Mucosa of rectum (tissue), 2 donors: ENCODE measurements at regions not wholly inside any gene's neighbourhood (a gene's known extent, or its start where the extent isn't known, plus 50 kb on each side); places are given as distances from the start of the nearest gene placed in this dataset.

Experiments used
- H3K27ac ChIP-seq, 2 donors: one replicate each; pipeline ENCODE4 v1.7.0; 2013; ENCODE audit warnings: inconsistent platforms in 2 of 2, low read depth in 2 of 2, low read length in 2 of 2
- H3K27me3 ChIP-seq, 2 donors: one replicate each; pipeline ENCODE4 v1.7.0; 2013; ENCODE audit warnings: low read length in 2 of 2; ENCODE audit not compliant: control insufficient read depth in 2 of 2, insufficient read depth in 2 of 2
- H3K36me3 ChIP-seq, 2 donors: one replicate each; pipeline ENCODE4 v1.7.0; 2013; ENCODE audit warnings: low read length in 2 of 2; ENCODE audit not compliant: control insufficient read depth in 2 of 2, insufficient read depth in 2 of 2
- H3K4me1 ChIP-seq, 2 donors: one replicate each; pipeline ENCODE4 v1.7.0; 2013; ENCODE audit warnings: low read length in 2 of 2, mild to moderate bottlenecking in 1 of 2; ENCODE audit not compliant: control insufficient read depth in 2 of 2, insufficient read depth in 2 of 2
- H3K4me3 ChIP-seq, 2 donors: one replicate each; pipeline ENCODE4 v1.7.0; 2013; ENCODE audit warnings: low read length in 2 of 2
- H3K9ac ChIP-seq, 2 donors: one replicate each; pipeline ENCODE4 v1.7.0; 2013; ENCODE audit warnings: low read length in 2 of 2, low read depth in 1 of 2, mild to moderate bottlenecking in 1 of 2
- H3K9me3 ChIP-seq, 2 donors: one replicate each; pipeline ENCODE4 v1.7.0; 2013; ENCODE audit warnings: low read length in 2 of 2; ENCODE audit not compliant: control insufficient read depth in 2 of 2
- donor health status: healthy.
- donor health status: Normal muscosa, but diverticular disease.

DNA sequence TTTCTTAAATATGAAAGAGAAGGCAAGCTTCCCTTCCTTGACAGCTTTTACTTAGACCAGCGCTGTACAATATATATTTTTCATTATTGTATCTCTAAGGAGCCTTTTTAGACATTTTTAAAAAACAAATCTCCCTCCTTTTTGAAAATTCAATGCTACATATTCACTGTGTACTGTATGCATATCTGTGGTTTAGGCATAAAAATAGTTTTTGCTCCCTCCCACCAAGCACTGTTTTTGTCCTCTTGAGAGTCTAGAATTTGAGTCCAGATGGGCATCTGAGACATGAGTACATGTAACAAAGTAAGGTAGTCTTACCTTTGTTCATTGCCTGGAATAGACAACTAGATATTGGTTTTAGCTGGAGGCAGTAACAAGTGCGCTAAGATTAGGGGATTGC, 488.5 kb upstream of the RUNX1 start:
- Histone ChIP-seq H3K4me3 (no peak overlapping the region), H3K9me3 (no peaks in the 10 kb centered on the region), H3K27ac (no peak overlapping the region), H3K36me3 (no peaks in the 10 kb centered on the region), H3K4me1 (no peaks in the 10 kb centered on the region), H3K9ac (no peak overlapping the region), H3K27me3 (no peaks in the 10 kb centered on the region)

DNA sequence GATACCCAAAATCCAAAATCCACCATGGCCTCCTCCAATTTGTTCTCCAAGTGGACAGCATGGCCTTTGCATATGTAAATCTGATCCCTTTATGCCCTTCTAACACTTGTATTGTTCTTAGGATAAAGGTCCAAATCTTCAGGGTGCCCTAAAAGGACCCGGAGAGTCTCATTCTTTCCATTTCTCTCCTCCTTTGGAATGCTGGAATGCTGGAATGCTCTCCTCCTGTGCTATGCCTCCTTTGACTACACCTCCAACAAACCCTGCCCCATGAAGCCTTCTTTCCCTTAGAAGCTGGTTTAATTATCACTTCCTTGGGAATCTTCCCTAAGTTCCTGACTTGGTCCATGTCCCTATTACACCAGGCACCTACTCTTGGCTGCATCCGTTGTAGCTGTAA, 484.8 kb upstream of the RUNX1 start:
- no peak overlapping the region for H3K27ac ChIP-seq
- H3K9ac ChIP-seq = no peak overlapping the region
- no peaks in the 10 kb centered on the region for H3K27me3 ChIP-seq
- no peaks in the 10 kb centered on the region for H3K36me3 ChIP-seq
- no peak overlapping the region for H3K4me3 ChIP-seq
- H3K4me1 ChIP-seq = peaks cover 0 to 2% of the 10 kb centered on the region in 2 donors
- no peaks in the 10 kb centered on the region for H3K9me3 ChIP-seq

DNA sequence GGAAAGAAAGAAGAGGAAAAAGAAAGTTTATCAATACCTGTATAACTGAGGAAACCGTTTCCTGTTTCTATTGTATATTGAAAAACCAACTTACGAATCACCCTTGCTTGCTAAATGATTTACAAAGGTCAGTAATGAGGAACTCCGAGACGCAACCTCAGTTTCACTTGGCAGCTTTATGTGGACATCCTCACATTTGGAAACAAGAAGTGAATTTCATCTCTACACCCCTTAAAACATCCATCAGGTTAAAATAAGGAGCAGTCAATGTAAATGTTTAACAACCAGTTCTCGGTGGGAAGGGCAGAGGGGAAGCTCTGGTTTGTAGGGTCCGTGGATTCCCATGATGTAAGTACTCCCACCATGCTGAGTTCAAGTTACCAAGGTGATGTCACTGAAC, 481.7 kb upstream of the RUNX1 start:
- no peak overlapping the region for H3K27ac ChIP-seq
- H3K9ac ChIP-seq = no peak overlapping the region
- no peak overlapping the region for H3K4me3 ChIP-seq
- H3K36me3 ChIP-seq = no peaks in the 10 kb centered on the region
- no peaks in the 10 kb centered on the region for H3K9me3 ChIP-seq
- no peaks in the 10 kb centered on the region for H3K27me3 ChIP-seq
- H3K4me1 ChIP-seq = peaks cover 0 to 4% of the 10 kb centered on the region in 2 donors

DNA sequence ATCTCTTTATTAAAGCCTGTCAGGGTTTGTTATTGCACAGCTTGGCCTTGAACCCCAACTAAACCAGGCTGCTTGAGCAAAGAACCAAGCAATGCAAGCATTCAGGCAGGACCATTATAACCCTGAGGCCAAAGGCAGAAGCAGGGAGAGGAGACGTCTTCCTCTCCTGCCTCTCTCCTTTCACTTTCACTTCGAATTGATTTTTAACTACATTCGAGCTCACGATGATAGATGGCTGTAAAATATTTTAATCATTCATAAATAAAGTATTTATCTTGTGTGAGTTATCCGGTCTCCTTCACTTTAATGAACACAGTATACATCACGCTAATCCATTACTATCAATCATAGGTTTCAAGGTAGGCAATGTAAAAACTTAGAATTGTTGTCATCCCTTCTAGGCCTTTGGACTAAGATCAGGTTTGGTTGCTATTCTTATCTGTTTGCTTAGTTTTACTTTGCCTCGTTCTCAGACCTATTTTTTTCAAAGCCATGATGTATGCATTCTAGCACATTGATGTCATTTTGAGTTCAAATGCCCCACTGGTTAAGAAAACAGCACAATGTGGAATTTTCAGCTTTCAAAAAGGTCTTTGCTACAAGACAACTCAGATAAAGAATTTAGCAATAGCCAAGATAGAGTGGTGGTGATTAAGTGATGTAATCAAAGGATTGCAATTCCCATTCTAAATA, 480.2 kb upstream of the RUNX1 start:
- peaks cover 0 to 4% of the 10 kb centered on the region in 2 donors for H3K4me1 ChIP-seq
- H3K36me3 ChIP-seq = no peaks in the 10 kb centered on the region
- peak overlapping the region in 1 of 2 donors; percentile 18 for H3K9ac ChIP-seq

DNA sequence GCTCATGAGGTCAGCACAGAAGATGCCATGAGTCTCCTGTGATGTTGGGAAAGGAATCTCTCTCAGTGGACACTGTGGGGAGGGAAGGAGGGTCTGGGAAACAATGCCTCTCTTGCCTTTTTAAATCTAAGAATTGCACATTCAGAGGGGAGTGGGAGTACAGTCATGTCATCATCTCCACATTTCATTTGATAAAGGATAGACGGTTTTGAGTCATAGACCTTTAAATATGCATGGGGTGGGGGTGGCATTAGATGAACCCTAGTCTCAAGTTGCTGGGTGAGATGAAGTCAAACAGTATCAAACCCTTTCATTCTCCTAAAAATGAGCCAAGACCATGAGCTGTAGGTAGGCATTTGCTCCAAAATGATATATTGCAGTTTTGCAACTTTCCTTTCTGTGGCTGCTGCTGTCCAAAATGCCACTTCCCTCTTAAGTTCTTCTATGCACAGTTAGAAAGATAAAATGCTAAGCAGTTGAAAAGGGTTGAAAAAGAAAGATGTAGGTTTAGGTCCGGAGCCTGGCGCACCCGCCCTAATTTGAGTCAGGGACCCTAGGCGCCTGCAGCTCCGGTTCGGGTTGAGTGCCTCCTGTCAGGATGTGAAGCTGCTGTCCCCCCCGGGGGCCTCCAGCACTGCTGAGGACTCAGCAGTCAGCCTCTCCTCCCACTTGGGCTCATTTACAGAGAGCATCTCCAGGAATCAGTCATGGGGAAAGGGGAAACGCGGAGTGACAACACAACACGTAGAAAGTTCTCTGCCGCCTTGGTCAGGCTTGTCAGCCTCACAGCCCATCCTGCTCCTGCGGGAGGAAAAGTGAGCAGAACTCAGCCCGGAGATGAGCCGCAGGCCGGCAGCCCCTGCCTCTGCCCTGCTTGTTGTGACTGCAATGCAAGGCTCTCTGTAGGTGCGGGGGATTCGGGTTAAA, 479.3 kb upstream of the RUNX1 start:
- peak overlapping the region; percentile 18 to 52 for H3K9ac ChIP-seq
- H3K4me3 ChIP-seq = peak overlapping the region; percentile 47 to 65
- peak overlapping the region in 1 of 2 donors; percentile 66 for H3K27ac ChIP-seq

More for the DNA sequence above, 480.2 kb upstream of the RUNX1 start:
- peak overlapping the region; percentile 47 to 65 for H3K4me3 ChIP-seq
- no peaks in the 10 kb centered on the region for H3K27me3 ChIP-seq
- H3K27ac ChIP-seq = peak overlapping the region in 1 of 2 donors; percentile 66
- no peaks in the 10 kb centered on the region for H3K9me3 ChIP-seq

DNA sequence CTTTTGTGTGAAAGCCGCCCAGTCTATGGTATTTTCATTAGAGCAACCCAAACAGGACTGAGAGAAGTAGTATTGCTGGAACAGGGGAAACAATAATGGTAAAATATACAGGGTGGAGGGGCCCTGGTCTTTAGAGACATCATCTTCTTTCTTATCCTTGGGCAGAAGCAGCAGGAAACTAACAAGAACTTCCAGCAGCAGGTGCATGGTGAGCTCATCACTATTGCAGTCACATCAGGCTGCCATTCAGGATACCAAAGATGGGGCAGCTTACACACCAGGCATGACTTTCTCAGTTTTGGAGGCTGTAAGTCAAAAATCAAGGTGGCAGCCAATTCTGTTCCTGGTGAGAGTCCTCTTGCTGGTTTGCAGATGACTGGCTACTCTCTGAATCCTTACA, 478.3 kb upstream of the RUNX1 start:
- Histone ChIP-seq H3K27me3 (no peaks in the 10 kb centered on the region), H3K27ac (no peak overlapping the region), H3K9ac (no peak overlapping the region)

More for the DNA sequence above, 479.3 kb upstream of the RUNX1 start:
- Histone ChIP-seq H3K36me3 (no peaks in the 10 kb centered on the region), H3K27me3 (no peaks in the 10 kb centered on the region), H3K4me1 (peaks cover 0 to 4% of the 10 kb centered on the region in 2 donors), H3K9me3 (no peaks in the 10 kb centered on the region)

DNA sequence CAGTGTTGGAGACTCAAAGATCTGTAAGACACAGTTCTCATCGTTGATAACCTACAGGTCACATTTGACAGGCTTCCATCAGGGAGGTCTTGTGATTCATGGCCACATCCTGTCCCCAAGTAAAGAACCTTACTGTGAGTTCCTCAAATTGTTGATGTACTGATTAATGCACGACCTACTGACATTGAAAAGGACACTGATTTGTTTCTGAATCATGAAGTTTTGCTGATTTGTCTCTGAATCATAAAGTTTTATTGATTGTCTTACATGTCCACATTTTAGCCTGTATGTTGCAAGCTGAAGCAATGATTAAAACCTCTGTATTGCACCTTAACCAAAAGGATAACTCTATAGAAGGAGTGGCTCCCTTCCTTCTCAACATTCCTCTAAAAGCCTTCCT, 476.3 kb upstream of the RUNX1 start:
- H3K9ac ChIP-seq = no peak overlapping the region
- H3K4me1 ChIP-seq = peaks cover 0 to 4% of the 10 kb centered on the region in 2 donors
- no peak overlapping the region for H3K4me3 ChIP-seq
- no peaks in the 10 kb centered on the region for H3K9me3 ChIP-seq
- H3K36me3 ChIP-seq = no peaks in the 10 kb centered on the region
- H3K27me3 ChIP-seq = no peaks in the 10 kb centered on the region
- no peak overlapping the region for H3K27ac ChIP-seq

More for the DNA sequence above, 478.3 kb upstream of the RUNX1 start:
- H3K9me3 ChIP-seq = no peaks in the 10 kb centered on the region
- peaks cover 0 to 4% of the 10 kb centered on the region in 2 donors for H3K4me1 ChIP-seq
- H3K4me3 ChIP-seq = no peak overlapping the region
- H3K36me3 ChIP-seq = no peaks in the 10 kb centered on the region

DNA sequence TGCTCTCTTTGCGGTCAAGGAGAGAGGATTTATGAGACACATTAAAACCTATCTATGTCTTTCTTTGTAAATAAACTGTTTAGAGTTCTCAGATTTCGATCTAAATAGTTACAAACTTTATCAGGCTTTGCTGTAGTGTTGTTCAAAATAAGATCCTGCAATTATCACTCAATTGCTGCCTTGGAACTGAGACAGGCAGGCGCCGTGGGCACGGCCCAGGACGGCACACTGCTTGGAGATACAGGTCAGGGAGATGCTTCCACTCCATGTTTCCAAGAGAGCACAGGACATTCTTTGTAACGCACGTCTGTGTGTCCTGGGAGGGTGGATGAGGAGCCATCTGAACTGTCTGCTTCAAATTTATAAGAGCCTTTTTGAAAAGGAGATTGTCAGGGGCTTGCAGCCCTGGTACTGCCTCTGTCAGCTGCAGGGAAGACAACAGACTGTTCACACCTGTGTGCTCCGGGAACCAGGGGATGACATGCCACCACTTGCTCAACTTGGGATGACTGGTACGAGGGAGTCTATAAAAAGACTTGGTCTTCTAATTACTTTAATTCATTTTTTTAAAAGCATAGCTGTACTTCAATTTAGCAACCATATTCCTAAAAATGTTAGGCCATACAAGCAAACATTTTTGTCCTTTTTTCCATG, 472.9 kb upstream of the RUNX1 start:
- H3K4me3 ChIP-seq = no peak overlapping the region
- H3K27ac ChIP-seq = no peak overlapping the region
- no peaks in the 10 kb centered on the region for H3K36me3 ChIP-seq
- no peaks in the 10 kb centered on the region for H3K4me1 ChIP-seq
- H3K9me3 ChIP-seq = no peaks in the 10 kb centered on the region
- no peak overlapping the region for H3K9ac ChIP-seq
- no peaks in the 10 kb centered on the region for H3K27me3 ChIP-seq

DNA sequence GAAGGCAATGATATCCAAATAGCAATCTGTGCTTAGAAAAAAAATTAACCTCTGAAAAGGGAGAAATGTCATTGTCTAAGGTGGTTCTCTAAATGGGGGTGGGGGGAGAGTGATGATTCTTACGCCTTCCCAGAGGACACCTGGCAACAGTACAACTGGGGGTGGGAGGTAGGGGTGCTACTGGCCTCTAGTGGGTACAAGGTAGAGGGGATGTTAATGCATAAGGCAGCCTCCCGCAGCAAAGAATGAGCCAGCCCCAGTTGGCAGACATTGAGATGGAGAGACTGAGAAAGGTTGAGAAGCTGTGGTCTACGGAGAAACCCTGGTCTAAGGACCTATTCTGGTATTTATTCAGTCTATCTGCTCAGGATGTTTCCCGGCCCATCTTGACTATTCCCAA, 472.2 kb upstream of the RUNX1 start:
- H3K9ac ChIP-seq = no peak overlapping the region
- no peaks in the 10 kb centered on the region for H3K4me1 ChIP-seq
- no peak overlapping the region for H3K4me3 ChIP-seq
- H3K36me3 ChIP-seq = no peaks in the 10 kb centered on the region
- no peaks in the 10 kb centered on the region for H3K9me3 ChIP-seq
- H3K27ac ChIP-seq = no peak overlapping the region
- H3K27me3 ChIP-seq = no peaks in the 10 kb centered on the region

DNA sequence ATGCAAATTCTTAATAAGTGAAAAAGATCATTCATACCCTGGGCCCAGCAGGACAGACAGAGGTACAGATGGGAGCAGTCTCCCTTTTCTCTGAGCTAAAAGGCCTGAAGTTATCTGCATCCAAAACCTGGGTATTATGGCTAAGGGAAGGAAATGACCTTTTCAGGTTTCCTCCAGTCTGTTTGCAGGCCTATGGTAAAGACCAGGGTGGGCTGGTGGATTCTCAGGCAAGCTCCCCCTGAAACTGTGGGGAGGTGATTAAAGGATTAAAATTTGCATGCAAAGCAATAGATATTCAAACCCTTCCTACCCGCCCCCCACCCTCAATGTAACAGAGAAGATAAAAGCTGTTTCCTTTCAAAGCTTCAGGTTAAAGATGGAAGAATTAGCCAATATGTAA, 471.8 kb upstream of the RUNX1 start:
- H3K4me1 ChIP-seq = no peaks in the 10 kb centered on the region
- no peaks in the 10 kb centered on the region for H3K27me3 ChIP-seq
- H3K36me3 ChIP-seq = no peaks in the 10 kb centered on the region
- H3K27ac ChIP-seq = no peak overlapping the region
- no peak overlapping the region for H3K4me3 ChIP-seq
- H3K9ac ChIP-seq = no peak overlapping the region
- no peaks in the 10 kb centered on the region for H3K9me3 ChIP-seq
